ENCODE measurements at regions not wholly inside any gene's neighbourhood (a gene's known extent, or its start where the extent isn't known, plus 50 kb on each side); places are given as distances from the start of the nearest gene placed in this dataset.

DNA sequence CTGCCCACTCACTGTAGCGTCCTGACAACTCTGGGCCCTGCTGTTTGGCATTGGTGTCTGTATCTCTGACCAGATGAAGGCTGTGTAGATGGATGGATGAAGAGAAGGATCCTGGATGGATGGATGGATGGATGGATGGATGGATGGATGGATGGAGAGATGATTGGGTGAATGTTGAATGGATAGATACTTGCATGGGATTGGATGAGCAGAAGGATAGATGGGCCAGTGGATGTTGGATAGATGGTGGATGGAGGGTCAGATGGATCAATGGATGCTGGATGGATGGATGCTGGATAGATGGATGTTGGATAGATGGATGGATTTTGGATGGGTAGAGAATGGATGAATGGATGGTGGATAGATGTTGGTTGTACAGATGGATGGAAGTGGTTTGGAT lies 179.6 kb upstream of the GSE1 start:
- no peak for DNase-seq (ENCODE audit: low read depth in 2 of 2, low spot score in 1 of 2)

DNA sequence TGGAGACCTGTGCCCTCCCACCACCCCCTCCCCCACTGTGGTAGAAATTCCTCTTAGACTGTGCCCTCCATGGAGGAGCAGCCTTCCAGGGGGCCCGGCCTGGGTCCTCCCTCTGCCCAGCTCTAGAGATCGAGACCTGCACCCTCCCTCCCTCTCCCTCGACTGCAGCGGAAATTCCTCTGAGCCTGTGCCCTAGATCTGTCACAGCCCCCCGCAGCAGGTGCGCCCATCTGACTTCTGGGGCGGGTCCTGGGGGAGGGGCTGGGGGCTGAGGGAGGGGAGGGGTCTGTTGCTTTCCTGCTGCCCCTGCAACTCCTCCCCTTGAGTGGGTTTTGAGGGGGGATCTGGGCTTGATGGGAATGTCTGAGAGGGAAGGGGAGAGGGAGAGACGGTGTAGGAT lies 177.8 kb upstream of the GSE1 start:
- DNase-seq (ENCODE audit: low read depth in 2 of 2, low spot score in 1 of 2), result no peak

DNA sequence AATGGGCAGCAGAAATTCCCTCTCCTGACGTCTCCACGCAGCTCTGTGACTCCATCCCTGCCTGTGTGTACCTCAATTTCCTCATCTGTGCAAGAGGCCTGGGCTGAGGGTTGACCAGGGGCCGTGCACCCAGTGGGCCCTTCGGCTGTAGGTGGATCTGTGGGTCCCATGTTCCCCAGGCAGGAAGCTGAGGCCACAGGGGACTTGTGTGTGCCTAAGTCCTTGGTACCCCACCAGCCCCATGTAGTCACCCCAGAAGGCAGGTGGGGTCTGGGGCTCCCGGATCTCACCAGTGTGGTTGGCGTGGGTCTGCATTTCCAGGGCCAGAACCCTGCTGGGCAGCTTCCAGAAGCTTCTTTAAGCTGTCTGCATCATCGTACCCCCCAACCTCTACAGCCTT lies 177.4 kb upstream of the GSE1 start:
- no peak for DNase-seq (ENCODE audit: low read depth in 2 of 2, low spot score in 1 of 2)

DNA sequence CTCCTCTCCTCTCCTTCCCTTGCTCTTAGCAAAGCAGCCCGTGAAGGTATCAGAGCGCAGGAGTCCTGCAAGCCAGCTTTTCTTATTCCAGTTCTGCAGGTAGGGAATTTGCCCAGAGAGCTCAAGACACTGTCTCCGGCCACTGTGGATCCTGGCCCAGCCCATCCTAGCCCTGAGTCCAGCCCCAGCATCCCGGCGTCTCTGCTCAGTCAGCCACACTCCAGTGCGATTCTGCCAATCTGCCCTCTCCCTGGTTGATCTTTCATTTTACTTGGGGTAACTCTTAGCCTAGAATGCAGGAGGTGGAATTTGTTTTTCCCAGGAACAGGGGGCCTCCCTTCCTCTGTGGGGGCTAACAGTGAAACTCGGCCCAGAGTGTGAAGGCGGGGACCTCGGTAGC lies 176.9 kb upstream of the GSE1 start:
- no peak for DNase-seq (ENCODE audit: low read depth in 2 of 2, low spot score in 1 of 2)

DNA sequence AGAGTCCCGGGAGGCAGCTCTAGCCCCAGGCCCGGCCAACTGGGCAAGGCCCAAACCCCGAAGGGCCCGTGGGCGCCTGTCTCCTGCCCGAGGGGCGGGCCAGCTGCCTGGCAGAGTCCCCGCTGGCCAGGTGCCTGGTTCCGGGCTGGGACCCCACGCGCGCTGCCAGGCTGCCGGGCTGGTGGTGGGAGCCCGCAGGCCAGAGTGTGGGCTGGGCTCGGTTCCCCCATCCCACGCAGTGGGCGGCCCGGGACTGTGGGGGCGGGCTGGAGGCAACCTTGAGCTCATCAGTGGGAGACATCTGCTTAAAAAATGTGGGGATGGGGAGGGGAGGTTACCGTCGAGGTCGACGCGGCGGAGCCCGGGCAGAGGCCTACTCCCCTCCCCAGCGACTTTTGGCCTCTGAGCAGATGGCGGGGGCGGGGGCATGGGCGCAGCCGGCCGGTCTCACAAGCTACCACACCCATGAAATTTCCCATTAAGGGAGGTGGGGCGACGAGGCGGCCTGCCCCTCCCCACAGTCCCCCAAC lies 176.4 kb upstream of the GSE1 start:
- DNase-seq (ENCODE audit: low read depth in 2 of 2, low spot score in 1 of 2), result no peak

DNA sequence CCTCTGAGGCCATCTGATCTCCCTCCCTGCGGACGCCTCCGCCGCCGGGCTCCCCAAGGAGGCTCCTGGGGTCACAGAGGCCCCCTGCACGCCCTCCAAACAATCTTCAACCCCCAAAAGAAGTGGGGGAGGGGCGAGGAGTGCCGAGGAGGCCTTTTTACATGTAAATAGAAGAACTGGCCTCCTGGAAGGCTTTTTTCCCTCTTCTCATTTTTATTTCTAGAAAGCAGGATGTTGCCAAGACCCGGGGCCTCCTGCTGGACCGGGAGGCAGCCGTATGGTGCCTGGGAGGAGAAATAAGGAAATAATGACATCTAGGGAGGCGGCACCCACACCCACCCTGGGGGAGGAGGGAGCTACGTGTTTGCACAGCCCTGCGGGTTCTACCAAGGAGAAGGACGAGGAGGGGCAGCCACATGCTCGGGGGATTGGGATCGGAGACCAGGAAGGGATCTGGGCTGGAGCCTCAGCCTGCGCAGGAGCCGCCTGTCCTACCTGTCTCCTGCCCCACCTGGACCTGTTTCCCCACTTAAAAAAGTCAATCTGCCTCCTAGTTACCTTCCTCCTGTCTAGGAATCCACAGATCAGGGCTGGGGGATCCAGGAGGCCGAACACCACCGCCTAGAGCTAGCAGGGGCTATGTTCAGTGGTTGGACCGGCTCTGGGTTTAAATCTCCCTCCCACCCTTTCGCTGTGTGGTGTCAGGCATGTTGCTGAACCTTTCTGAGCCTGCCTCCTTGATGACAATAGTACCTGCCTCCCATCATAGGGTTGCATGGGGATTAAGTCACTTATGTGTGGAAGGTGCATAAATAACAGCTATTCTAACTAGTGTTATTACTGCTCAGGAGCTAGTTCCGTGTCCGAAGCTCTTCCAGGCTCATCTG lies 175.7 kb upstream of the GSE1 start:
- no peak for DNase-seq (ENCODE audit: low read depth in 2 of 2, low spot score in 1 of 2)

DNA sequence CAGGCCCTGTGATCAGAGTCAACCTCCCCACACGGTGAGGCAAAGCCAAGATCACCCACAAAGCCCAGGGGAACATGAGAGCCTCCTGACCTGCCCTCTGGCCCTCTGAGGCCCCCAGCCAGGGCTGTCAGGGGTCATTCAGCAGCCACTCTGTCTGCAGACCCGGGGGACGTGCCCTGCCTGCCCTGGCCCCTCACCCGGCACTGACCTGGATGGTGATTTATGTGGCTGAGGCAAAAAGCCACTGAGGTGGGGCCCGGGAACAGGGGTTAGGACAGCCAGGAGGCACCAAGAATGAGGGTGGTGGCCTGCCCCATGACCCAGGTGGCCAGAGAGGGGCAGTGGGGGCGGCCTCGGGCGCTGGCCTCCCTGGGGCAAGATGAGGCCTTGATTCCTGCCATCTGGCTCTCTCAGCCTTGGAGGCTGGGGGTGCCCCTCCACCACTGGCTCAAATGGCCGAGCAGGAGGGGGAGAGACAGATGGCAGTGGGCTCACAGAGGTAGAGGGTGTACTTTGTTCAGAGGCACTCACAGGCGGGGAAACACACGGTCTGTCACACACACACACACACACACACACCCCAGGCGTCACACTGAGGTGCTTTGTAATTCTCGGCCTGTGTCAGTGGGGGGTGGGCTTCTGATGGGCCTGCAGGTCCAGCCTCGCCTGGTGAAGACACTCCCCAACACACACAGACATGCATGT lies 174.0 kb upstream of the GSE1 start:
- no peak for DNase-seq (ENCODE audit: low read depth in 2 of 2, low spot score in 1 of 2)

- no peak for DNase-seq (ENCODE audit: low read depth in 2 of 2, low spot score in 1 of 2)
These were observed 172.4 kb upstream of the GSE1 start for GRCh38 chr16:85440744-85441143.

- no peak for DNase-seq (ENCODE audit: low read depth in 2 of 2, low spot score in 1 of 2)
These were observed 171.8 kb upstream of the GSE1 start for GRCh38 chr16:85441189-85441889.

- no peak for DNase-seq (ENCODE audit: low read depth in 2 of 2, low spot score in 1 of 2)
These were observed 171.0 kb upstream of the GSE1 start for GRCh38 chr16:85441890-85442670.

GRCh38 chr16:85443116-85443515 lies 170.0 kb upstream of the GSE1 start:
- DNase-seq (ENCODE audit: low read depth in 2 of 2, low spot score in 1 of 2), result no peak

- no peak for DNase-seq (ENCODE audit: low read depth in 2 of 2, low spot score in 1 of 2)
These were observed 169.6 kb upstream of the GSE1 start for GRCh38 chr16:85443531-85443930.

DNA sequence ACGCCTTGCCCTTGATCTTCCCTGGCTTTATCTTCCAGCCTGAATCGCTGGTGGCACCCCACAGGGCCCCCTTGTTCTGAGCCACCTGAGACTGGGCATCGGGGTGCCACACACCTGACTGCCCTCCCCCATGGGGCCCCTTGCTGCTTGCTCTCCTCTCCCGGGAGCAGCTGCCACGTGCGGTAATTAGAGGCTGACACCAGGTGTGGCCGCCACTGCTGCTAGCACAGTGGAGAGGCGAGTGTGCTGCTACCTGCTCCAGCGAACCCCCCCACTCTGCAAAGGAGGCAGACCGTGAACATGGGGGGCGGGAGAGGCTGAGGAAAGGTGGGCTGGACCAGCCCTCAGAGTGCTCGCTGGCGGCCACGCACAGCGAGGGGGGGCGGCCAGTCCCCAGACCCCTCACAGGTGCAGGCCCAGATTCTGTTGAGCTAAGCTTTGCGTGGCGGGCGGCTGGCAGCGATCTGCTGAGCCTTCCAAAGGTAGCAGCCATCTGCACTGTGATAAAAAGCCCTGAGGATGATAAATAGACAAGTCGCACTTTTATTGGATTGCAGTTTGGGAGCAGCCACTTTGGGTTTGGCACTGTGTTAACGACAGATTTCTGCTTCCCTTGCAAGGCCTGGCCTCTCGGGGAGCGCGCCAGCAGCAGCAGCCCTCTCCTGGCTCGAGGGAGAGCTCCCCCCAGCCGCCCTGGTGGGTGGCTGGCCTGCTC lies 167.9 kb upstream of the GSE1 start:
- no peak for DNase-seq (ENCODE audit: low read depth in 2 of 2, low spot score in 1 of 2)

DNA sequence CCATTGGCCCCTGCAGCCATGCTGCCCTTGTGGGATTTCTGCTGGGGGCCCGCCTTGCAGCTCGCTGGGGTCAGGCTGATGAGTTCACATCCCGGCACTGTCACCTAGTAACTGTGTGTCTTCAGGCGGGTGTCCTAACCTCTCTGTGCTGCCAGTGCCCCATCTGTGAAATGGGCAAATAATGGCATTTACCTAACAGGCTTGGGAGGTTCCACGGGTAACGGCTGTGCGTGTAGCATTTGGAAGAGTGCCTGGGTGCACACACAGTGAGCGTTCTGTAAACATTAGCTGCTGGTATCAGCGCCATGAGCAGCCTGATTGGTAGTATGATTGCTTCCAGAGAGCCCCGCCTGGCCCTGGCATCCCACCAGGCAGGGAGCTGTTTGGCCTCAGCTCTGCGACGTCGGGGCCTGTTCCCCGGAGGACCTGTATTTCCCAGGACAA lies 167.3 kb upstream of the GSE1 start:
- no peak for DNase-seq (ENCODE audit: low read depth in 2 of 2, low spot score in 1 of 2)

DNA sequence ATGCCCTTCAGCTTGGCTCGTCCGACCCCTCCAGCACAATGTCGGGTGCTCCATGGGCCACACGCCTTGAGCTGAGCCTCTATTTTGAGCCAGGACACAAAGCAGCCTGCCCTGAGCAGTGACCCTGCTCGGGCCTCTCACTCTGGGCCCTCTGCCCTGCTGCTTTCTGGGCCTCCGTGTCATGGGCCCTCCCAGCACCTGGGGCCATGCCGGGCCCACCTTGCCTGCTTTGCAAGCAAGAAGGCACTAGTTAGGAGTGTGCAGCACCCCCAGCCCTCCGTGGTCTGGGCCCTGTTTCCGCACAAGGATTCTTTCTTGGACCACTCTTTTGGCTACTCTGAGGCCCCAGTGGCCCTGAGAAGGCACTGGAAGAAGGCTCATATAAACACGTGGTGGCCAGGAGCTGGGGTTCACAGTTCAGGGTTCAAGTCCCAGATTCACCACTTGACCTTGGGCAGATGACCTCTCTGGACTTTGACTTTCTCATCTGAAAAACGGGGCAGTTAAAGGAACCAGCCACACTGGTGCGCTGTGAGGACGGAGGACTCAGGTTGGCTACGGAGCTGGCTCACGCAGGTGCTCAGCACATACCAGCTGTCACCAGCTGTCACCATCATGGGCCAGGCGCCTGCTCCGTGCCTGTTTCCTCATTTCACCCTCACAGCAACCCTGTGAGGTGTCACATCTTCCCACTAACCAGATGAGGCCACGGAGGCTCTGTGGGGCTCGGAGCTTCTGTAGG lies 166.0 kb upstream of the GSE1 start:
- no peak for DNase-seq (ENCODE audit: low read depth in 2 of 2, low spot score in 1 of 2)

DNA sequence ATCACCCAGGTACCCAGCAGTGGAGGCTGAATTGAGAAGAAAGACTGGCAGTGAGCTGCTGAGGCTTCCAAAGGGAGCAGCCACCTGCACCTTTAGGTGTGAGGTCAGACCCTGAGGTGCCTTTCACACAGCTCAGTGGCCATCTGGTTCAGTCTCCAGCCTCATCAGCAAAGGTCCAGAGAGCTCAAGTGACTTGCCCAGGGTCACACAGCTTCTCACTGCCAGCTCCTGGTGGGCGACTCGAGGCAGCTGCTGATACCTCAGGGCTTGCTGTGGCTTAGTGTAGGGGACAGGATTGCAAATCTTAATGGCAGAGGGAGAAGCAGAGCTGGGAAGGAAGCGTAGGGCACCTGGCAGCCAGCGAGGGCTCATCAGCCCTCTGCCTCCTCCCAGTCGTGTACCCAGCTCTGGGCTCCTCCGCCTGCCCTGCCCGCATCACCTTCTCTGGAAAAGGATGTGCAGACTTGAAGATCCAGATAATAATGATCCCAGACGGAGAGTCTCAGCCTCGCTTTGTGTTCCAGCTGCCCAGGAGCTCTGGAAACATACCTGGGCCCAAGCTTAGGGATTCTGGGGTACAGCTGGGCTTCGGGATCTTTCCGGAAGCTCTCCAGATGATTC lies 165.3 kb upstream of the GSE1 start:
- DNase-seq (ENCODE audit: low read depth in 2 of 2, low spot score in 1 of 2), result no peak

GRCh38 chr16:85448557-85449190 lies 164.4 kb upstream of the GSE1 start:
- DNase-seq (ENCODE audit: low read depth in 2 of 2, low spot score in 1 of 2), result peak in 1 of 2 donors; percentile 25

DNA sequence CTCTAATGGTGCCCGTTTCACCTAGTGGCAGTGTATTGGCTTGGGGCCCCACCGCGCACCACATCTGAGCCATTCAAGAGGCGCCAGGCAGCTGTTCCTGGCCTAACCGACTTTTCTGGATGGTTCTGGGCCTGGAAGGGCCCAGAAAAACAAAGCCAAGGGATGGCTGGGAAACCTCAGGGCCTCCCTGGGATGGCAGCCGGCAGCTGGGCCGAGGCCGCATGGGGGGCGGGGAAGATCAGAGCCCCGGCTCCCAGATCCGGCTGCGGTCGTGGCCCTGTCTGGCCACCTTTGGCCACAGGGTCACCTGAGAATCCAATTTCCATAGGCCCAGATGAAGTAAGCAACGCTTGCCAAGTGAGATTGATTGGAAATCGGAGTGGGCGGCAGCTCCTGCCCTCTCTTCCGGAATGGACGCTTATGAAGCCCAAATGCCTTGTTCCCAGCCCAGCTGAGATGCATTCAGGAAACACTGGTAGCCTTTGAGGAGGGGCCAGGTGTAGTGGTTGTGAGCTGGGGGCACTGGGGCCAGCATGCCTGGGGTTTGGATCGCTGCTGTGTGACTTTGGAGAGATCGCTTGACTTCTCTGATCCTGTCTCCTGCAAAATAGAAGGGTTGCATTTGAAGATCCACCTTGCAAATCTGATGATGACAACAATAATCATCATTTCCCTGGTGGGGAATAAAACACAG lies 163.8 kb upstream of the GSE1 start:
- DNase-seq (ENCODE audit: low read depth in 2 of 2, low spot score in 1 of 2), result no peak
